Neural cell (in vitro differentiated cells): ENCODE measurements at regions not wholly inside any gene's neighbourhood (a gene's known extent, or its start where the extent isn't known, plus 50 kb on each side); places are given as distances from the start of the nearest gene placed in this dataset.

Experiments used
- H2AFZ ChIP-seq: fragments of 200-600, 300-800 bp; sonication (generic), shearing (Covaris generic); 2 replicates; pipeline ENCODE4 v1.6.0; 2014; ENCODE audit warnings: low read depth, mild to moderate bottlenecking, antibody characterized with exemption, low read length, moderate library complexity
- H3F3A ChIP-seq: fragments of 200-600 bp; shearing (Covaris generic); 2 replicates; pipeline ENCODE4 v1.6.1; 2016; ENCODE audit warnings: mild to moderate bottlenecking, moderate library complexity, mixed read lengths, antibody characterized with exemption, low read length; ENCODE audit not compliant: insufficient read depth, poor library complexity, severe bottlenecking
- H3K27ac ChIP-seq: fragments of 200-600, 300-800 bp; sonication (generic), shearing (Covaris generic); 2 replicates; pipeline ENCODE4 v1.5.1; 2014; ENCODE audit warnings: mild to moderate bottlenecking, low read length, moderate library complexity
- H3K27me3 ChIP-seq: fragments of 300-800, 200-600 bp; sonication (generic), shearing (Covaris generic); 2 replicates; pipeline ENCODE4 v1.6.0; 2014; ENCODE audit warnings: mild to moderate bottlenecking, low read depth, low read length, moderate library complexity; ENCODE audit not compliant: insufficient read depth
- H3K36me3 ChIP-seq: fragments of 300-800, 200-600 bp; sonication (generic), shearing (Covaris generic); 2 replicates; pipeline ENCODE4 v1.5.1; 2014; ENCODE audit warnings: mild to moderate bottlenecking, antibody characterized with exemption, low read length, moderate library complexity; ENCODE audit not compliant: insufficient read depth
- H3K4me2 ChIP-seq: fragments of 300-800, 200-600 bp; sonication (generic), shearing (Covaris generic); 2 replicates; pipeline ENCODE4 v1.6.0; 2014; ENCODE audit warnings: mild to moderate bottlenecking, low read length
- H3K4me3 ChIP-seq: fragments of 300-800, 200-600 bp; sonication (generic), shearing (Covaris generic); 2 replicates; pipeline ENCODE4 v1.5.1; 2014; ENCODE audit warnings: mild to moderate bottlenecking, low read length, moderate library complexity
- H3K79me2 ChIP-seq: fragments of 200-600 bp; shearing (Covaris generic); replicated peaks from 2 replicates; pipeline ENCODE4 v1.6.0; 2014; ENCODE audit warnings: mild to moderate bottlenecking, low read length, moderate library complexity; ENCODE audit not compliant: insufficient read depth
- H3K9ac ChIP-seq: fragments of 300-800, 200-600 bp; sonication (generic), shearing (Covaris generic); 2 replicates; pipeline ENCODE4 v1.6.1; 2016; ENCODE audit warnings: mild to moderate bottlenecking, low read length, mixed read lengths
- H3K9me2 ChIP-seq: fragments of 200-600 bp; shearing (Covaris generic); 2 replicates; pipeline ENCODE4 v1.6.1; 2016; ENCODE audit warnings: mild to moderate bottlenecking, low read length, mixed read lengths; ENCODE audit not compliant: insufficient read depth
- H3K9me3 ChIP-seq: fragments of 200-600, 300-800 bp; sonication (generic), shearing (Covaris generic); 2 replicates; pipeline ENCODE4 v1.6.1; 2016; ENCODE audit warnings: mild to moderate bottlenecking, mixed run types, low read length, moderate library complexity, mixed read lengths
- H4K20me1 ChIP-seq: fragments of 200-600 bp; shearing (Covaris generic); 2 replicates; pipeline ENCODE4 v1.6.1; 2016; ENCODE audit warnings: mild to moderate bottlenecking, mixed run types; ENCODE audit not compliant: insufficient read depth
- CTCF ChIP-seq: fragments of 450-650 bp; IDR thresholded peaks from 2 replicates; pipeline ENCODE4 v1.5.1; 2014; ENCODE audit warnings: antibody characterized with exemption, mild to moderate bottlenecking, moderate library complexity; ENCODE audit not compliant: poor library complexity, severe bottlenecking
- EP300 ChIP-seq: fragments of 450-650 bp; conservative IDR thresholded peaks from 2 replicates; pipeline ENCODE4 v1.6.1; 2014; ENCODE audit warnings: antibody characterized with exemption, mild to moderate bottlenecking, moderate library complexity; ENCODE audit not compliant: poor library complexity, severe bottlenecking
- EZH2 ChIP-seq: fragments of 200-600, 300-800 bp; shearing (Covaris generic), sonication (generic); IDR thresholded peaks from 2 replicates; pipeline ENCODE4 v1.6.1; 2014; ENCODE audit warnings: antibody characterized with exemption, low read length, borderline replicate concordance, mild to moderate bottlenecking; ENCODE audit not compliant: insufficient read depth, poor library complexity, severe bottlenecking
- MXI1 ChIP-seq: fragments of 450-650 bp; conservative IDR thresholded peaks from 2 replicates; pipeline ENCODE4 v1.6.1; 2014; ENCODE audit warnings: antibody characterized with exemption, mild to moderate bottlenecking; ENCODE audit not compliant: poor library complexity, severe bottlenecking
- POLR2AphosphoS5 ChIP-seq: IDR thresholded peaks from 2 replicates; pipeline ENCODE4 v1.6.1; 2012
- RAD21 ChIP-seq: fragments of 450-650 bp; conservative IDR thresholded peaks from 2 replicates; pipeline ENCODE4 v1.6.1; 2014; ENCODE audit warnings: antibody characterized with exemption, mild to moderate bottlenecking, moderate library complexity
- REST ChIP-seq: IDR thresholded peaks from 2 replicates; pipeline ENCODE4 v1.6.1; 2012; ENCODE audit warnings: borderline replicate concordance
- SMC3 ChIP-seq: fragments of 450-650 bp; conservative IDR thresholded peaks from 2 replicates; pipeline ENCODE4 v1.6.1; 2014; ENCODE audit warnings: antibody characterized with exemption, mild to moderate bottlenecking, moderate library complexity; ENCODE audit not compliant: poor library complexity
- TAF1 ChIP-seq: IDR thresholded peaks from 2 replicates; pipeline ENCODE4 v1.6.1; 2012; ENCODE audit warnings: low read depth

DNA sequence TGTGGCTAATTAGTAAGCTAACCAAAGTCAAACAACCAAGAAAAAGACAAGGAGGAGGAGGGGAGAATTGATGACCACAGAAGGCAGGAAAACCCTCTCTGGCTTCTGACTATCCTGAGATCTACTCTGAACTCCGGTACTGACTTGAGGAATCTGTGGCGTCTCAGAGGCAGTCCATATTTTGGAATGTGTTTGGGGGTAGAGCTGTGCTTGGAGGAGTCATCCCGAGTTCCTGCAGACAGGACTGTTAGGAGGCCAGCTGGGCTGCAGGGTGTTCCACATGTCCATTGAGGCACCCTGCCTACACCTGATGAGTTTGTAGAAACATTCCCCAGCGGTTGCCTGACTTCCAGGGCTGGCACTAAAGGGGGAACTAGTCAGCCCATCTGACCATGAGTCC is 91.6 kb downstream of the PLCE1 start:
- no peak overlapping the region for H3K4me3 ChIP-seq
- no peak overlapping the region for H3K9ac ChIP-seq
- H3K27ac ChIP-seq, result no peak overlapping the region
- TF ChIP-seq SMC3, result no peak
- TF ChIP-seq MXI1, result no peak
- TF ChIP-seq REST, result no peak
- no peak for TF ChIP-seq CTCF
- no peak for TF ChIP-seq EZH2
- TF ChIP-seq EP300, result no peak
- TF ChIP-seq TAF1, result no peak
- TF ChIP-seq POLR2AphosphoS5, result no peak
- no peak for TF ChIP-seq RAD21
- H3K9me2 ChIP-seq, result no peaks in the 10 kb centered on the region
- no peaks in the 10 kb centered on the region for H3K79me2 ChIP-seq
- H3K4me2 ChIP-seq, result no peak overlapping the region
- H3K27me3 ChIP-seq, result no peaks in the 10 kb centered on the region
- no peaks in the 10 kb centered on the region for H3K36me3 ChIP-seq
- H2AFZ ChIP-seq, result no peak overlapping the region
- H3K9me3 ChIP-seq, result no peaks in the 10 kb centered on the region
- no peaks in the 10 kb centered on the region for H4K20me1 ChIP-seq
- H3F3A ChIP-seq, result no peaks in the 10 kb centered on the region

DNA sequence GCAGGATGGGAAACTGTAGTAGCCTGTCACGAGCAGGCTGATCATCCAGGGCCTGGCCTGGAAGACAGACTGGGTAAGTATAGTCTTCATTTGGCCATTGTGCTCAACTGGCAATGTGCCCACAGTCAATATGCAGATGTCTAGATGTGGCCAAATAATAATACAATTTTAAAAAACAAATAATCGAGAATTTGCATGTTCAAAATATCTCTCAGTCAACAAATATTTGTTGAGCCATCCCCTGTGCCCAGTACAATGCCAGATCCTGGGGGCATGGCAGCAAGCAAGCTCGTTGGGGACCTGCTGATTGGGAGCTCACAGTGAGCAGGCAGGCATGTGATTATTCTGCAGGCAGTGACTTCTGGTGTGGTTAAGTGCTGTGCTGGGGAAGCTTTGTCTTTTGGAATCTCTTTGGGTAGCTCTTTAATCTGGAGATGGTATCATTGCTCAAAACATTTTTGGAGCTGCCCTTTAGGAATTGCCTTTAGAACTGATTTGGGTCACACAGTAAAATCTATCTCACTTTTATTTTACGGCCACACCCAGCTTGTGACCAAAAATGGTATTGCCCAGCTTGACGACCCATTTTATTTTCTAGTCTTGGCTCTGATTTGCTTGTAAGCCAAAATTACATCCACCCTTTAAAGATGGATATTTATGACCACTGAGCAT is 92.2 kb downstream of the PLCE1 start:
- H4K20me1 ChIP-seq, result no peaks in the 10 kb centered on the region
- H3K27me3 ChIP-seq, result no peaks in the 10 kb centered on the region
- H3K9ac ChIP-seq, result no peak overlapping the region
- no peaks in the 10 kb centered on the region for H3K36me3 ChIP-seq
- no peaks in the 10 kb centered on the region for H3K79me2 ChIP-seq
- no peak overlapping the region for H2AFZ ChIP-seq
- no peaks in the 10 kb centered on the region for H3F3A ChIP-seq
- no peaks in the 10 kb centered on the region for H3K9me3 ChIP-seq
- no peak overlapping the region for H3K27ac ChIP-seq
- H3K9me2 ChIP-seq, result no peaks in the 10 kb centered on the region
- H3K4me2 ChIP-seq, result no peak overlapping the region
- TF ChIP-seq POLR2AphosphoS5 (no peak), MXI1 (no peak), REST (no peak), EZH2 (no peak), TAF1 (no peak), SMC3 (no peak), RAD21 (no peak), EP300 (no peak), CTCF (no peak)
- no peak overlapping the region for H3K4me3 ChIP-seq
